ENCODE measurements at regions not wholly inside any gene's neighbourhood (a gene's known extent, or its start where the extent isn't known, plus 50 kb on each side); places are given as distances from the start of the nearest gene placed in this dataset.

- no peak for DNase-seq
These were observed 109.6 kb upstream of the SEMA6D start for GRCh38 chr15:47607695-47608094.

GRCh38 chr15:47609693-47610092 lies 107.6 kb upstream of the SEMA6D start:
- DNase-seq: no peak

- DNase-seq: no peak
These were observed 106.6 kb upstream of the SEMA6D start for GRCh38 chr15:47610736-47611135.

- no peak for DNase-seq
These were observed 102.8 kb upstream of the SEMA6D start for GRCh38 chr15:47614360-47615011.

- DNase-seq: no peak
These were observed 100.4 kb upstream of the SEMA6D start for GRCh38 chr15:47616876-47617275.

- DNase-seq: no peak
These were observed 99.1 kb upstream of the SEMA6D start for GRCh38 chr15:47618241-47618640.

GRCh38 chr15:47620960-47621681 lies 96.2 kb upstream of the SEMA6D start:
- no peak for DNase-seq

GRCh38 chr15:47622055-47622454 lies 95.2 kb upstream of the SEMA6D start:
- DNase-seq: no peak

GRCh38 chr15:47624503-47624902 lies 92.8 kb upstream of the SEMA6D start:
- no peak for DNase-seq

- DNase-seq: no peak
These were observed 78.3 kb upstream of the SEMA6D start for GRCh38 chr15:47639042-47639441.

- no peak for DNase-seq
These were observed 77.2 kb upstream of the SEMA6D start for GRCh38 chr15:47640079-47640478.

- DNase-seq: no peak
These were observed 76.4 kb upstream of the SEMA6D start for GRCh38 chr15:47640901-47641300.

- DNase-seq: no peak
These were observed 72.6 kb upstream of the SEMA6D start for GRCh38 chr15:47644722-47645121.

- DNase-seq: no peak
These were observed 66.7 kb upstream of the SEMA6D start for GRCh38 chr15:47650564-47650963.

GRCh38 chr15:47652328-47652727 lies 65.0 kb upstream of the SEMA6D start:
- no peak for DNase-seq

- DNase-seq: no peak
These were observed 64.5 kb upstream of the SEMA6D start for GRCh38 chr15:47652844-47653243.

GRCh38 chr15:47661661-47662180 lies 55.6 kb upstream of the SEMA6D start:
- DNase-seq: no peak

GRCh38 chr15:47663101-47663500 lies 54.2 kb upstream of the SEMA6D start:
- no peak for DNase-seq

Measured in activated CD4-positive, alpha-beta T cell treated with anti-CD3 and anti-CD28 coated beads, Interleukin-2, amount 50 U/mL, for 48 hours (primary cell).